ENCODE measurements at regions not wholly inside any gene's neighbourhood (a gene's known extent, or its start where the extent isn't known, plus 50 kb on each side); places are given as distances from the start of the nearest gene placed in this dataset.

DNA sequence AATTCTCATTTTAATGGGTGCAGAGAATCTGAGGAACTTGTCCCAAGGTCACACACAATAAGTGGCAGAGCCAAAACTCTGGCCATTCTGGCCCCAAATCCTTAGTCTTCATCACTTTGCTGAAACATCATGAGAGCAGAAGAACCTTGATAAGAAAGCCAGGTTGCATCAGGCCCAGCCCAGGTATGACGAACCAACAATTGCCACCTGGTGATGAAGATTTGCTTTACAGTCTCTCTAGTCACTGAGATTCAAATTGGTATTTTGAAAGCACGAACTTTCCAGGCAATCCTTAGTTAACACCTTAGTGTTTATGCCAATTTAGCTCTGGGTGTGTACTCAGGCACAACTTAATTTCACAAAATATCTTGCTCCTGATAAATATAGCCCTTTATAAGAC is 502.7 kb upstream of the HTR2A start:
- TF ChIP-seq, protein P1, sequence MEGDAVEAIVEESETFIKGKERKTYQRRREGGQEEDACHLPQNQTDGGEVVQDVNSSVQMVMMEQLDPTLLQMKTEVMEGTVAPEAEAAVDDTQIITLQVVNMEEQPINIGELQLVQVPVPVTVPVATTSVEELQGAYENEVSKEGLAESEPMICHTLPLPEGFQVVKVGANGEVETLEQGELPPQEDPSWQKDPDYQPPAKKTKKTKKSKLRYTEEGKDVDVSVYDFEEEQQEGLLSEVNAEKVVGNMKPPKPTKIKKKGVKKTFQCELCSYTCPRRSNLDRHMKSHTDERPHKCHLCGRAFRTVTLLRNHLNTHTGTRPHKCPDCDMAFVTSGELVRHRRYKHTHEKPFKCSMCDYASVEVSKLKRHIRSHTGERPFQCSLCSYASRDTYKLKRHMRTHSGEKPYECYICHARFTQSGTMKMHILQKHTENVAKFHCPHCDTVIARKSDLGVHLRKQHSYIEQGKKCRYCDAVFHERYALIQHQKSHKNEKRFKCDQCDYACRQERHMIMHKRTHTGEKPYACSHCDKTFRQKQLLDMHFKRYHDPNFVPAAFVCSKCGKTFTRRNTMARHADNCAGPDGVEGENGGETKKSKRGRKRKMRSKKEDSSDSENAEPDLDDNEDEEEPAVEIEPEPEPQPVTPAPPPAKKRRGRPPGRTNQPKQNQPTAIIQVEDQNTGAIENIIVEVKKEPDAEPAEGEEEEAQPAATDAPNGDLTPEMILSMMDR (IDR thresholded peaks at IDR 0.05) = no peak
- TF ChIP-seq ZFX (IDR thresholded peaks at IDR 0.05; ENCODE audit: borderline replicate concordance) = no peak

Data from 22Rv1 (cell line).